ENCODE measurements at regions not wholly inside any gene's neighbourhood (a gene's known extent, or its start where the extent isn't known, plus 50 kb on each side); places are given as distances from the start of the nearest gene placed in this dataset.

DNA sequence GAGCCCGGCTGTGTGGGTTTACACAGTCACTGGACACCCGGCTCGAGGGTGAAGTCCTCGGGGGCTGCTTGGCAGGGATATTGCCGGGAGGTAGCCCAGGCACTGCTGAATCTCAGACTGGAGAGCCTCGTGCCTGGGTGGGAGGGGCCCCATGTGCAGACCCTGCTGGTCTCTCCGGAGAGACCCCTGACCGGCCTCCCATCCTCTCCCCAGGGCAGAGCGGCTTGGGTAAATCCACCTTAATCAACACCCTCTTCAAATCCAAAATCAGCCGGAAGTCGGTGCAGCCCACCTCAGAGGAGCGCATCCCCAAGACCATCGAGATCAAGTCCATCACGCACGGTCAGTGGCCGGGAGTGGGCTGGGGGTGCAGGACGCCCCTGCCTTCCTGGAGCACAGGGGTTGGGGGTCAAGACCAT is 346.5 kb downstream of the SEC14L1 start:
- ChIA-PET POLR2A (ENCODE audit: low non-redundant PET) (no interaction called here), CTCF (interaction anchor here (0.7 kb wide), 1 partner anchor 320 kb away, joined by 3 read pairs; no protein-coding TSS in a partner anchor)

DNA sequence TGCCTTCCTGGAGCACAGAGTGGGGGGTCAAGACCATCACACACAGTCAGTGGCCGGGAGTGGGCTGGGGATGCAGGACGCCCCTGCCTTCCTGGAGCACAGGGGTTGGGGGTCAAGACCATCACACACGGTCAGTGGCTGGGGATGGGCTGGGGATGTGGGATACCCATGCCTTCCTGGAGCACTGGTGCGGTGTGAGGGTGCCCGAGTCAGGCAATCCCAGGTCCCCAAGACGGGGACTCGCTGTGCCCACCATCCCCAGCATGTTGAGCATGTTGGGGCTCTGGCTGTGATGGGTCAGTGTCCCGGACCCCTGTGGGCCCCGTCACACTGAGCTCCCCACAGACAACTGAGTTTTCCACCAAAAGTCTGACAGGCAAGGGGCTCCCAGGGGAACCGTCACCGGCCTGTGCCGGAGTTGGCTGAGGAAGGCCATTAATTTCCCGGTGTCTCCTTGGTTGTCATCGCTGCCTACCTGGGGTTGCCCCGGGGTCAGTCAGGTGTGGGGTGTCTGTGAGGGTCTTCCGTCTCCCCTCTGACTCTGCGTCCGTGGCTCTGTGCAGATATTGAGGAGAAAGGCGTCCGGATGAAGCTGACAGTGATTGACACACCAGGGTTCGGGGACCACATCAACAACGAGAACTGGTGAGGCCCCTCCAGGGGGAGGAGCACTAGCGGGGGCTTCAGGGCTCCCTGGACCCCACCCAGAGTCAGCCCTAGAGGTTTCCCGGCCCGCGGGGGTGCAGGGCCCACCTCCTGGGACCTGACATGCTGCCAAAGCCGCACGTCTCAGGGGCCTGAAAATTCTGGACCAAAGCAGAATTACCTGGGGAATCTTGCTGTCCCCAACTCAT is 347.1 kb downstream of the SEC14L1 start:
- TF ChIP-seq, protein P1, sequence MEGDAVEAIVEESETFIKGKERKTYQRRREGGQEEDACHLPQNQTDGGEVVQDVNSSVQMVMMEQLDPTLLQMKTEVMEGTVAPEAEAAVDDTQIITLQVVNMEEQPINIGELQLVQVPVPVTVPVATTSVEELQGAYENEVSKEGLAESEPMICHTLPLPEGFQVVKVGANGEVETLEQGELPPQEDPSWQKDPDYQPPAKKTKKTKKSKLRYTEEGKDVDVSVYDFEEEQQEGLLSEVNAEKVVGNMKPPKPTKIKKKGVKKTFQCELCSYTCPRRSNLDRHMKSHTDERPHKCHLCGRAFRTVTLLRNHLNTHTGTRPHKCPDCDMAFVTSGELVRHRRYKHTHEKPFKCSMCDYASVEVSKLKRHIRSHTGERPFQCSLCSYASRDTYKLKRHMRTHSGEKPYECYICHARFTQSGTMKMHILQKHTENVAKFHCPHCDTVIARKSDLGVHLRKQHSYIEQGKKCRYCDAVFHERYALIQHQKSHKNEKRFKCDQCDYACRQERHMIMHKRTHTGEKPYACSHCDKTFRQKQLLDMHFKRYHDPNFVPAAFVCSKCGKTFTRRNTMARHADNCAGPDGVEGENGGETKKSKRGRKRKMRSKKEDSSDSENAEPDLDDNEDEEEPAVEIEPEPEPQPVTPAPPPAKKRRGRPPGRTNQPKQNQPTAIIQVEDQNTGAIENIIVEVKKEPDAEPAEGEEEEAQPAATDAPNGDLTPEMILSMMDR (conservative IDR thresholded peaks at IDR 0.05; ENCODE audit: low read depth), result no peak
- peak overlapping the region; percentile 68 for H3K27ac ChIP-seq
- DNase-seq (ENCODE audit: low spot score), result no peak
- POLR2A ChIA-PET (ENCODE audit: low non-redundant PET), result no interaction called here
- CTCF ChIA-PET, result interaction anchor here (0.7 kb wide), 1 partner anchor 320 kb away, joined by 3 read pairs; no protein-coding TSS in a partner anchor

More for the DNA sequence above, 346.5 kb downstream of the SEC14L1 start:
- DNase-seq (ENCODE audit: low spot score), result no peak
- TF ChIP-seq, protein P1 (conservative IDR thresholded peaks at IDR 0.05; ENCODE audit: low read depth), result no peak
- peak overlapping the region; percentile 37 for H3K27ac ChIP-seq

DNA sequence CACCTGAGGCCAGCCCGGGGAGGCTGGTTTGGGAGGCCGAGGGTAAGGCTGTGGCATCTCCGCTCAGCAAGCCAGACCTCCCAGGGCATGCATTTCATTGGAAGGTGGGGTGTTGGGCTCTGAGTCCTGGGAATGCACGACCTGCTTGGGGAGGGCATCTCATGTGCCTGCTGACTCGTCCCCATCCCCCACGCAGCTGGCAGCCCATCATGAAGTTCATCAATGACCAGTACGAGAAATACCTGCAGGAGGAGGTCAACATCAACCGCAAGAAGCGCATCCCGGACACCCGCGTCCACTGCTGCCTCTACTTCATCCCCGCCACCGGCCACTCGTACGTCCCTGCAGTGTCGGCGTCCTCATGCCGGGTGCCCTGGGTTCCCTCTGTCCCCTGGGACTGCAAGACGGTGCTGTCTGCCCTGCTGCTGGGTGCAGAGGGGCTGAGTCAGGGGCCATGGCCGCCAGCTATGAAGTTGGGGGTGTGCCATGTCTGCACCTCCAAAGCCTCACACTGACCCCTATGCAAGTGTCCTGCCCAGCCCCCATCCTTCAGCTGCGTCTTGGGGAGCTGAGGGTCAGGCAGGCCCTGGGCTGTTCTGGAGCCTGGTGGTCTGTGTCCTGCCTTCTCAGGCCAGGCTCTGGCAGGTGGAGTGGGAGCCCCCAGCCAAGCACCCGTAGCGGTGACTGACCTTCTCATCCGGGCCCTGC is 347.9 kb downstream of the SEC14L1 start:
- POLR2A ChIA-PET (ENCODE audit: low non-redundant PET), result no interaction called here
- DNase-seq (ENCODE audit: low spot score), result no peak
- TF ChIP-seq, protein P1 (conservative IDR thresholded peaks at IDR 0.05; ENCODE audit: low read depth), result no peak
- peak overlapping the region; percentile 68 for H3K27ac ChIP-seq
- CTCF ChIA-PET, result no interaction called here

DNA sequence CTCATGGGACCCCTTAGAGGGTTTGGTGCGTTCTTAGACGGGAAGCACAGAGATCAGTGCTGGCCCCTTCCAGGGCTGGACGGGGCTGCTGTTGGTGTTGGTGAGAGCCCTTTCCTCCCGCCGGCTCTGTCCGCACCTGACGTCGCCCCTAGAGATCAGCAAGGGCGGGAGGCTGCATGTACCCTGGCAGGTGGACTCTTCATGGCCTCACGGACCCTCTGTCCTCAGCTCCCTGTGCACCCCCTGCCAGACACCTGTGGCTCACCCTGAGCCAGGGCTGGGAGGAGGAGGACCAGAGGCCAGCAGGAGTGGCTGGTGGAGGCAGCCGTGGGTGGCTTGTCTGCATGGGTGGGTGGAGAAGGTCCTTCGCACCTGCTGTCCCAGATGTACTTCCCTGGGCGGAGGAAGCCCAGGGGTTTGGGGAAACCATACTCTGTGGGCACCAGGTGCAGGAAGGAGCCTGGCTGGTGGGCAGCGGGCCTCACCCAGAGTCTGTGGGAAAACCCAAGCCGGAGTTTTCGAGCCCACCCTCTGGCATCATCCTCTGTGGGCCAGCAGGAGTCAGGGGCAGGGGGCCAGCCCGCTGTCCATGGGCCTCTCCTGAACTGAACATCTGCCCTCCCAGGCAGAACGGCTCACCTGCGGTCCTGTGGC is 348.6 kb downstream of the SEC14L1 start:
- POLR2A ChIA-PET (ENCODE audit: low non-redundant PET), result no interaction called here

DNA sequence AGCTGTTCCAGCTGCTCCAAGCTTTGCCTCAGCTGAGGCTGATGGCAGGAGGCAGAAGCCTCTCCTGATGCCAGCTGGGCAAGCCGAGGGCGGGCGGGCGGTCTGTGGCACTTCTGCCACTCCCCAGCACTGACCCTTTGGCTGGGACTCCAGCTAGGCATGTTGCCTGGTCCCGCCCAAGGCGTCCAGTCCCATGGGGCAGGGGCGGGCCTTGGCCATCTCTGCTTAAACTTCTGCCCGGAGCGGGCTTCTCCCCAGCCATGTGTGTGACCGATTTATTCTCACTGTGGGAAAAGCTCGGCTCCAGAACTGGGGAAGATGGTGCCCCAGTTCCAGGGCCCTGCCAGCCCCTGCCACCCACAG is 349.1 kb downstream of the SEC14L1 start:
- peak overlapping the region; percentile 68 for H3K27ac ChIP-seq
- ChIA-PET POLR2A (ENCODE audit: low non-redundant PET) (no interaction called here), CTCF (interaction anchor here (0.6 kb wide), 1 partner anchor 71 kb away, joined by 3 read pairs; no protein-coding TSS in a partner anchor)
- no peak for DNase-seq (ENCODE audit: low spot score)
- TF ChIP-seq, protein P1 (conservative IDR thresholded peaks at IDR 0.05; ENCODE audit: low read depth), result no peak

More for the DNA sequence above, 348.6 kb downstream of the SEC14L1 start:
- TF ChIP-seq, protein P1 (conservative IDR thresholded peaks at IDR 0.05; ENCODE audit: low read depth), result no peak
- CTCF ChIA-PET, result interaction anchor here (0.6 kb wide), 1 partner anchor 71 kb away, joined by 3 read pairs; no protein-coding TSS in a partner anchor
- no peak for DNase-seq (ENCODE audit: low spot score)
- peak overlapping the region; percentile 68 for H3K27ac ChIP-seq
